GM19463 (cell line): ENCODE measurements at regions not wholly inside any gene's neighbourhood (a gene's known extent, or its start where the extent isn't known, plus 50 kb on each side); places are given as distances from the start of the nearest gene placed in this dataset.
"Not testable (repeated sequence)": the region's sequence is repeated elsewhere in the genome, so short reads cannot be mapped to it uniquely, and the experiment has no call there.

ENCODE experiments used
- ATAC-seq: cut with Tn5 transposase; IDR thresholded peaks from one replicate; pipeline ENCODE4 v1.9.1; 2021; ENCODE audit warnings: mild to moderate bottlenecking, moderate library complexity; ENCODE audit not compliant: unreplicated experiment

- ATAC-seq = no peak
These were observed 432.1 kb upstream of the MDFIC2 start for GRCh38 chr3:70744536-70744935.

DNA sequence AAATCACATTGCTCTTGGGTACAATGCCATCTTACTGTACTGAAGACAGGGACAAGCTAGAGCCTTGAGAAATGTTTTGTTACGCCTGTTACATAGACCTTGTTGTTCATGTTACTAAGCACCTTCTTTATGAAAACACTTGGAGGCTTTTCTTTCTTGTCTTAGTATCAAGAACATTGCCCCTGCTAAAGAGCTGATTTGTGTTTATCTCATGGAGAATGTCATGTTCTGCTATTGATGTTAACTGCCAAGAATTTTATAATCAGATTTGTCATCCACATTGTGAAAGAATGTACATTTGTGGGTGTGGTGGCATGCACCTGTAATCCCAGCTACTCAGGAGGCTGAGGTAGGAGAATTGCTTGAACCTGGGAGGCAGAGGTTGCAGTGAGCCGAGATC is 431.3 kb upstream of the MDFIC2 start:
- ATAC-seq = no peak

- no peak for ATAC-seq
These were observed 429.6 kb upstream of the MDFIC2 start for GRCh38 chr3:70742081-70742480.

- ATAC-seq = no peak
These were observed 428.4 kb upstream of the MDFIC2 start for GRCh38 chr3:70740872-70741271.

DNA sequence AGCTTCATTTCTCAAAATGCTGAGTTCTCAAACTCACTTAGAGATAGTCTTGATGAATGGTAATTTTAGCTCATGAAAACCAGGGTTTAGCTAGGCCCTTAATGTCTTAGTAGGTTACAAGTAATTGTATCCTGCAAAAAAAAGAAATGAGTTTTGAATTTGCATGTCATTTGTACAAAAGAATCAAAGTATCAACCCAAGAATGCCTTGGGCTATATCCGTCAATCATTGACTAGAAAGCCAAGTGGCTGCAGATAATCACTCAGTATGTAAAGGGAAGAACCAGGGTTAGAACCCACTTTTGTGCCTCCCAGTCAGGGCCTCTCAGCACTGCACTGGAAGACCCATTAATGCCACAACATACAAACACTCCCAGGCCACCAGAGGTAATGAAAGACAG is 427.6 kb upstream of the MDFIC2 start:
- ATAC-seq = no peak

- no peak for ATAC-seq
These were observed 425.8 kb upstream of the MDFIC2 start for GRCh38 chr3:70738291-70738681.

- no peak for ATAC-seq
These were observed 425.3 kb upstream of the MDFIC2 start for GRCh38 chr3:70737666-70738290.

DNA sequence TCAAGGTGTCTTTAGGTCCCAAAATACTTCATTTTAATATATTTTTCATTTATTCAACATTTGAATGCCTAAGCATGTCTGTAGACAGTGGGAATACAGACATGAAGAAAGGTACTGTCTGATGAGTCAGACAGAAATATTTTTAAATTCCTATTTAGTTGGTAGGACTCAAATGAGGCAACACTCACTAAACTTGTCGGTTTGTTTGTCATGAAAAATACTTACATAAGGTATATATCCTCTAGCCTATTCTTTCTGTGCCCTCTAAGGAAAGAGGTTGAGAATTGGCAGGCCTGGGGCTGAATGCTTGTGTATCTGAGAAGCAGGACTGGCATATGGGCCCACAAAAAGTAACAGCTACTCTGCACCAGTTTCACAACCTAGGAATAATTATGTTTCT is 423.6 kb upstream of the MDFIC2 start:
- ATAC-seq = no peak

- ATAC-seq = no peak
These were observed 422.3 kb upstream of the MDFIC2 start for GRCh38 chr3:70734756-70735155.

DNA sequence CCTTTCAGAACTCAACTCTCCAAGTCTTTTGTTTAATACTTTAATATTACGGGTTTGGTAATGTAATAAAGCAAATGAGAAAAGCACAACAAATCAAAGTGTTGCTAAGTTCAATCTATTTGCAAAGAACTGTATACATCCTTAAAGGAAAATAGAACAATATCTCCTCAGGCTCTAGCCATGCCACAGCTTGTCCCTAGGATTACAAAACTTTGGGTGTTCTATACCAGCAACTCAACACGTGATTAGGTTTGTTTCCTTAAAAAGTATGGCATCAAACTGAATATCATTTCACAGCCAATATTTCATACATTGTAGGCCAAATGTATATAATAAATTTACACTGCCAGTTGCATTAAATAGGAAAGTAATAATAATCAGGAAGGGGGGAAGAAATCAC is 418.6 kb upstream of the MDFIC2 start:
- ATAC-seq = no peak

DNA sequence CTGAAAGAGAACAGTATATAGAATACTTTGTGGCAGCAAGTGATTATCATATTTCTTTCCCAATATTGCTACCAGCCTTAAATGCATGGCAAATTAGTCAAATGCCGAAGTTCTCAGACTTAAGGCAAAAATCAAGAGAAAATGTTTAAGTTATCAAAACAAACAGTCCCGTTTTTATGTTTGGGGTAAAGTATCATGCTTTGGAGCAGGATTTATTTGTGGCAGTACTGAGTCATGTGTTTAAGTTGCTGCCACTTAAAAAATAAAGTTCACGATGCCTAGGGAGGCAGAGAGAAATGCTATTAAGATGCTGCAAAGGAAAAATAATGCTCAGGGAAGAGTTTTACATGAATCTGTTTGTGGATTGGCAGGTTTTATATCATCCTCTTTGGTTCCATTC is 417.4 kb upstream of the MDFIC2 start:
- no peak for ATAC-seq

DNA sequence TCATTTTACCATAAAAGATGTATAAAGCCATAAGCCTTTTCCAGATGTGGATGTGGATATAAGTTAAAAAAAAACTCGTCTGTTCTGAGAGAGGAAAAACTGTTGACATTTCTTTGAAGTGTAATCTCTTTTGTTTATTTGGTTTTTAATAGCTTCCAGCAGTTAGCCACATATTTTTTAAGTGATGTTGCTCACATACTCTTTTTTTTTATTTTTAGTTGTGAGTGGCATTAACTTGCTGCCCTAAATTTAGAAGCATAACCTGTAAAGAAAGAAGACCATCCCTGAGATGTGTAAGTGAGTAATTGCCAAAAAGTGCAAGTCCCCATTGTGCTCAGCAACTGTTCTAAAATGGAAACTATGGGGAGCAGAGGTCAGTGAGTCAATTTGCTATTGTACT is 415.9 kb upstream of the MDFIC2 start:
- no peak for ATAC-seq

DNA sequence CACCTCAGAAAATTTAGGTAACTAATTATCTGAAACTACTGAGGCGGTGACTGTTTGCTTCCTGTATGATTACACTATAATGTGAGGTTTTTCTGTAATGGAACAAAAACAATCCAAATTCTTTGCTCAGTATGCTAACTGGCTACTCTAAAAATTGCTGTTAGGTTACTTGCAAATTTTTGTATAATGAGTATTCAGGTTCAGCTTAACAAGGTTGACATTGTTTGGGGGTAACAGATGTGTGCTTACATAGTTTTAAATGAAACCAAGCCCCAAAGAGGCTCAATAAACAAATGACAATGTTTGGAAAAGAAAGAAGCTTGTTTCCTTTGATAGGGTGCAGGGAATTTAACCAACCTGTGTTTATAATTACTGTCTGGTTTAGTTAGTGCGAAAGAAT is 414.5 kb upstream of the MDFIC2 start:
- ATAC-seq = no peak

DNA sequence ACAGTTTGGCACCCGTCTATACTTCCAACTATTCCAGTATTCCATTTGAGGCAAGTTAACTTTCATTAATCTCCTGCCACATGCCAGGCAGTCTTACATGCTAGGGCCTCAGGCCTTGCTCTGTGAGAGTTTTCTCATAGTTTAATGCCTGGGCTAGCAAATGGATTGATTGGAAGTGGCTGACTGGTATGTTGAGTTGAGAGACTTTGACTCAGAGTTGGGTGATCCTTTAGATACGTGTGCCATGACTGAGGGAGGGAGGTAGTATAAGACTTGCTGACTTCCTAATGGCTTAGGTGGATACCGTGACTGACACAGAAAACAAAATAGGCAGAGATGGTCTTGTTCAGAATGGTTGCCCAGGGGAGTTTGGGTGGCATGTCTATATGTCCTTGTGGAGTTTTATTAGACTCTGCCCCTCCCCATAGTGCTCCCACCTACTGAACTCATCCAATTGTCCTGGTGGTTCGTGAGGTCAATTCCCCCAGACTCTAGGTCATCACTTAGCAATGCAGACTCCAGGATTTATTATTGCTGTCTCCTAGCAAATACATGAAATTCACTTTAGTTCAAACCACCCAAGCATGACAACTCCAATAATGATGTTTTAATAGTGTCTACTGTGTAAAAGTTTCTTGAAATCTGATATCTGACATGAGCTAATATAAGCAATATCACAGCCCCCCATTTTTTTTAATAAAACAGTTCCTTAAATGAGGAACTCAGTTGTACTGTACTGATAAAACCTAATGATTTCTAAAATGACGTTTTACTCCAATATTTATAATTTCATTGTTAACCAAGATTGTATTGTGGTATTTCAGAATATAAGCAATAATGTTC is 413.9 kb upstream of the MDFIC2 start:
- ATAC-seq = no peak

DNA sequence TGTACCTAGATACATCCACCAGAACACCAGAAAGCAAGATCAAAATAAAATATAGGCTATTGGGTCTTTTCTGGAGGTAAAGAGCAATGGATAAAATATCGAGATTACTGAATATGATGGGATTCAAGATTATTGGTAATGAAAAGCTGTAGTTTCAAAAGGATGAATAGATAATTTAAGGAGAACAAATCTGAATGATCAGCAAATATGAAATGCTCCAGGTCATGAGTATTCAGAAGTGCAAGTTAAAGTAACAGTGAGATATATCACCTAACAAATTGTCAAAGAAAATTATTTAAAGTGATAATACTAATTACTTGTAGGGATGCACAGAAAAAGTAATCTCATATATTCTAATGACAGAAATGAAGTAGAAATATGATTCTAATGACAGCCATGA is 409.6 kb upstream of the MDFIC2 start:
- ATAC-seq = no peak

DNA sequence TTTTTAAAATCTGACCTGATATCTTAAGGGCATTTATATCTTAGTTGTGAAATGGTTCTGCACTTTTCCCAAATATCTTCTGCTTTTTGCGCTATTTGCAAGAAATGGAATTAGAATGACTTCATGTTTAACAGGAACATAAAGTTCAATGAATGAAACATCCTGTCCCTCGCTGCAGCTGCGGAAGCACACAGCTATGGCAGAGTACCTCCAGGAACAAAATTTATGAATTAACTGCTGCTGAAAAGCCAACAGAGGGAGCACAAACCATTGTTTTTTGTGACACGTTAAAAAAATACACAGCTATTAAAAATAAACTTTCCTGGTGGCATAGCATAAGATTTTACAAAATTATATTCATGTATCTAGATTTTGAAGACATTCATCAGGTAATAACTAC is 404.4 kb upstream of the MDFIC2 start:
- ATAC-seq = no peak

- ATAC-seq = no peak
These were observed 400.1 kb upstream of the MDFIC2 start for GRCh38 chr3:70712449-70713082.

GRCh38 chr3:70703305-70704102 is 391.1 kb upstream of the MDFIC2 start:
- no peak for ATAC-seq

GRCh38 chr3:70702132-70702531 is 389.7 kb upstream of the MDFIC2 start:
- no peak for ATAC-seq

GRCh38 chr3:70684701-70685100 is 372.3 kb upstream of the MDFIC2 start:
- ATAC-seq = no peak

DNA sequence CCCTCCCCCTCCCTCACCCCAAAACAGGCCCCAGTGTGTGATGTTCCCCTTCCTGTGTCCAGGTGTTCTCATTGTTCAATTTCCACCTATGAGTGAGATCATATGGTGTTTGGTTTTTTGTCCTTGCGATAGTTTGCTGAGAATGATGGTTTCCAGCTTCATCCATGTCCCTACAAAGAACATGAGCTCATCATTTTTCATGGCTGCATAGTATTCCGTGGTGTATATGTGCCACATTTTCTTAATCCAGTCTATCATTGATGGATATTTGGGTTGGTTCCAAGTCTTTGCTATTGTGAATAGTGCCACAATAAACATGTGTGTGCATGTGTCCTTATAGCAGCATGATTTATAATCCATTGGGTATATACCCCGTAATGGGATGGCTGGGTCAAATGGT is 363.4 kb upstream of the MDFIC2 start:
- not testable (repeated sequence) for ATAC-seq
